Stimulated activated CD4-positive, alpha-beta T cell treated with anti-CD3 and anti-CD28 coated beads, Interleukin-4, amount 100 ng/mL, for 1 hour (primary cell): ENCODE measurements at regions not wholly inside any gene's neighbourhood (a gene's known extent, or its start where the extent isn't known, plus 50 kb on each side); places are given as distances from the start of the nearest gene placed in this dataset.

Source experiments
- DNase-seq: peaks from one replicate; pipeline ENCODE4 v3.0.0-alpha.2; 2020

GRCh38 chr3:68458581-68458980 lies 473.8 kb downstream of the TAFA4 start:
- DNase-seq: no peak

- DNase-seq: no peak
Measured at GRCh38 chr3:68448510-68449383, 483.6 kb downstream of the TAFA4 start.

GRCh38 chr3:68447885-68448284 lies 484.5 kb downstream of the TAFA4 start:
- DNase-seq: no peak

- no peak for DNase-seq
Measured at GRCh38 chr3:68441054-68441453, 491.3 kb downstream of the TAFA4 start.

- no peak for DNase-seq
Measured at GRCh38 chr3:68436619-68437401, 495.5 kb downstream of the TAFA4 start.

GRCh38 chr3:68428495-68428894 lies 503.9 kb downstream of the TAFA4 start:
- no peak for DNase-seq

GRCh38 chr3:68424796-68425460 lies 507.4 kb downstream of the TAFA4 start:
- no peak for DNase-seq

- DNase-seq: no peak
Measured at GRCh38 chr3:68408626-68409025, 523.7 kb downstream of the TAFA4 start.

- no peak for DNase-seq
Measured at GRCh38 chr3:68403741-68404140, 528.6 kb downstream of the TAFA4 start.

- DNase-seq: no peak
Measured at GRCh38 chr3:68402235-68402918, 530.0 kb downstream of the TAFA4 start.

- DNase-seq: no peak
Measured at GRCh38 chr3:68378631-68379030, 553.7 kb downstream of the TAFA4 start.

GRCh38 chr3:68373727-68374126 lies 558.6 kb downstream of the TAFA4 start:
- DNase-seq: no peak

- DNase-seq: no peak
Measured at GRCh38 chr3:68363796-68364195, 568.6 kb downstream of the TAFA4 start.

- no peak for DNase-seq
Measured at GRCh38 chr3:68360492-68360891, 571.9 kb downstream of the TAFA4 start.

GRCh38 chr3:68345781-68346180 lies 586.6 kb downstream of the TAFA4 start:
- no peak for DNase-seq

GRCh38 chr3:68342426-68342825 lies 589.9 kb downstream of the TAFA4 start:
- DNase-seq: no peak

- no peak for DNase-seq
Measured at GRCh38 chr3:68336042-68336441, 596.3 kb downstream of the TAFA4 start.

- DNase-seq: no peak
Measured at GRCh38 chr3:68334367-68334986, 597.9 kb downstream of the TAFA4 start.

- no peak for DNase-seq
Measured at GRCh38 chr3:68328049-68328448, 604.3 kb downstream of the TAFA4 start.

GRCh38 chr3:68315964-68316363 lies 616.4 kb downstream of the TAFA4 start:
- DNase-seq: no peak

- DNase-seq: no peak
Measured at GRCh38 chr3:68315546-68315945, 616.8 kb downstream of the TAFA4 start.

GRCh38 chr3:68306571-68306970 lies 625.8 kb downstream of the TAFA4 start:
- no peak for DNase-seq
